AG09309 (cell line): ENCODE measurements at regions not wholly inside any gene's neighbourhood (a gene's known extent, or its start where the extent isn't known, plus 50 kb on each side); places are given as distances from the start of the nearest gene placed in this dataset.
"Not testable (repeated sequence)": the region's sequence is repeated elsewhere in the genome, so short reads cannot be mapped to it uniquely, and the experiment has no call there.

Experiments
- DNase-seq: peaks from one replicate; pipeline ENCODE4 v3.0.0-alpha.2; 2010; ENCODE audit warnings: low read depth
- H3K4me3 ChIP-seq: 2 replicates; pipeline ENCODE4 v1.5.1; 2011; ENCODE audit warnings: mild to moderate bottlenecking, low read depth, low read length, moderate library complexity; ENCODE audit not compliant: control insufficient read depth
- TF ChIP-seq, protein P1 (sequence below): IDR thresholded peaks from 2 replicates; pipeline ENCODE4 v1.5.1; 2011; ENCODE audit warnings: mild to moderate bottlenecking, low read depth, low read length, inconsistent platforms; ENCODE audit not compliant: insufficient read depth, control insufficient read depth; ENCODE audit errors: missing control alignments

DNA sequence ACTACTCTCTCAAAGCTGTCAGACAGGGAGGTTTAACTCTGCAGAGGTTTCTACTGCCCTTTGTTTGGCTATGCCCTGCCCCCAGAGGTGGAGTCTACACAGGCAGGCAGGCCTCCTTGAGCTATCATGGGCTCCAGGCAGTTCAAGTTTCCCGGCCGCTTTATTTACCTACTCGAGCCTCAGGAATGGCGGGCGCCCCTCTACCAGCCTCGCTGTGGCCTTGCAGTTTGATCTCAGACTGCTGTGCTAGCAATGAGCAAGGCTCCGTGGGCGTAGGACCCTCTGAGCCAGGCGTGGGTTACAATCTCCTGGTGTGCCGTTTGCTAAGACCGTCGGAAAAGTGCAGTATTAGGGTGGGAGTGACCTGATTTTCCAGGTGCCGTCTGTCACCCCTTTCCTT is 124.3 kb downstream of the PTCHD1 start:
- not testable (repeated sequence) for H3K4me3 ChIP-seq, DNase-seq

- DNase-seq: no peak
- TF ChIP-seq, protein P1, sequence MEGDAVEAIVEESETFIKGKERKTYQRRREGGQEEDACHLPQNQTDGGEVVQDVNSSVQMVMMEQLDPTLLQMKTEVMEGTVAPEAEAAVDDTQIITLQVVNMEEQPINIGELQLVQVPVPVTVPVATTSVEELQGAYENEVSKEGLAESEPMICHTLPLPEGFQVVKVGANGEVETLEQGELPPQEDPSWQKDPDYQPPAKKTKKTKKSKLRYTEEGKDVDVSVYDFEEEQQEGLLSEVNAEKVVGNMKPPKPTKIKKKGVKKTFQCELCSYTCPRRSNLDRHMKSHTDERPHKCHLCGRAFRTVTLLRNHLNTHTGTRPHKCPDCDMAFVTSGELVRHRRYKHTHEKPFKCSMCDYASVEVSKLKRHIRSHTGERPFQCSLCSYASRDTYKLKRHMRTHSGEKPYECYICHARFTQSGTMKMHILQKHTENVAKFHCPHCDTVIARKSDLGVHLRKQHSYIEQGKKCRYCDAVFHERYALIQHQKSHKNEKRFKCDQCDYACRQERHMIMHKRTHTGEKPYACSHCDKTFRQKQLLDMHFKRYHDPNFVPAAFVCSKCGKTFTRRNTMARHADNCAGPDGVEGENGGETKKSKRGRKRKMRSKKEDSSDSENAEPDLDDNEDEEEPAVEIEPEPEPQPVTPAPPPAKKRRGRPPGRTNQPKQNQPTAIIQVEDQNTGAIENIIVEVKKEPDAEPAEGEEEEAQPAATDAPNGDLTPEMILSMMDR: no peak
- H3K4me3 ChIP-seq: no peak overlapping the region
Observed at GRCh38 chrX:23465105-23465791, 130.6 kb downstream of the PTCHD1 start.

GRCh38 chrX:23465985-23466384 is 131.3 kb downstream of the PTCHD1 start:
- H3K4me3 ChIP-seq: no peak overlapping the region
- TF ChIP-seq, protein P1: no peak
- no peak for DNase-seq

- no peak for DNase-seq
- H3K4me3 ChIP-seq: no peak overlapping the region
- TF ChIP-seq, protein P1: no peak
Observed at GRCh38 chrX:23478056-23478455, 143.4 kb downstream of the PTCHD1 start.

- no peak for DNase-seq
- no peak overlapping the region for H3K4me3 ChIP-seq
- TF ChIP-seq, protein P1: no peak
Observed at GRCh38 chrX:23478561-23478960, 143.9 kb downstream of the PTCHD1 start.

DNA sequence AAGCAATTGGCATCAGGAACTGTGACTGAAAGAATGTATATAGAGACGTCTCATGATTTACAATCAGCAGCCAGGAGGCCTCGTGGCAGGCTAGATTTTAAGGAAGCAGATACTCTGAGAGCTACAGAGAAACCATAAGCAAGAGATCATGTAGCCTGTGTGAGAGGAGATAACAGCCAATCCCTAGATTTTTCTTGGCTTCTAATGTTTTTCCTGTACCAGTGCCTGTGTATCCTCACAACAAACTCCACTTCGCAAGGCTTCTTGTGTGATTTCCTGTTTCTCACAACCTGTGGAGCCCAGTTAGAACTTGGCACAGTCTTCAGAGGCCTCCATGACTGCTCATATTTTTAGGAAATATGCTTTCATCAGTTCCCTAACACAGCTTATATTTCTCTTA is 147.9 kb downstream of the PTCHD1 start:
- no peak overlapping the region for H3K4me3 ChIP-seq
- no peak for DNase-seq
- TF ChIP-seq, protein P1: no peak

- DNase-seq: no peak
- TF ChIP-seq, protein P1: no peak
- H3K4me3 ChIP-seq: no peak overlapping the region
Observed at GRCh38 chrX:23483396-23483795, 148.7 kb downstream of the PTCHD1 start.
